HCT116 (cell line): ENCODE measurements at regions not wholly inside any gene's neighbourhood (a gene's known extent, or its start where the extent isn't known, plus 50 kb on each side); places are given as distances from the start of the nearest gene placed in this dataset.

Experiments used
- ATAC-seq: fragments of 200-7000 bp; cut with Tn5 transposase; 2 replicates; pipeline ENCODE4 v1.9.1; 2020; ENCODE audit warnings: mild to moderate bottlenecking, moderate library complexity
- BruUV-seq: library from RNA; stranded (reverse); fragments of 400-500 nt; replicated peaks from 2 replicates; lab custom pipeline; 2021; lab: Mats Ljungman, UMichigan
- CTCF ChIA-PET: fragments of 300-600 bp; sonication (Branson Sonifier 250); formaldehyde crosslinking; loops from one replicate; lab custom pipeline; 2021; ENCODE audit warnings: antibody characterized with exemption; lab: Charles Lee
- POLR2A ChIA-PET: fragments of 300-600, 350-600 bp; sonication (Branson Sonifier 250); formaldehyde crosslinking; loops from one replicate; lab custom pipeline; 2021; ENCODE audit warnings: antibody characterized with exemption; lab: Charles Lee
- RAD21 ChIA-PET, 2 experiments: fragments of 300-600 bp; sonication (Branson Sonifier 250); formaldehyde crosslinking; loops; one replicate each; lab custom pipeline; 2023; ENCODE audit warnings: low total read pairs in 2 of 2; ENCODE audit not compliant: uncharacterized antibody in 2 of 2, unreplicated experiment in 2 of 2, low non-redundant PET in 1 of 2; lab: Charles Lee
- DNase-seq: peaks from one replicate; pipeline ENCODE4 v3.0.0-alpha.2; 2010; ENCODE audit warnings: low read depth, low spot score
- H2AFZ ChIP-seq: fragments of 200-600 bp; shearing (Covaris generic), sonication (generic); 2 replicates; pipeline ENCODE4 v1.6.1; 2017; ENCODE audit warnings: low read depth, mixed run types, mixed read lengths, antibody characterized with exemption, low read length; ENCODE audit not compliant: poor library complexity, severe bottlenecking
- H3K27ac ChIP-seq: 2 replicates; pipeline ENCODE4 v1.5.1; 2012; ENCODE audit warnings: low read depth, low read length
- H3K27me3 ChIP-seq: fragments of 200-600 bp; sonication (generic); 2 replicates; pipeline ENCODE4 v1.6.1; 2016; ENCODE audit warnings: mixed run types, low read length, mixed read lengths; ENCODE audit not compliant: insufficient read depth
- H3K36me3 ChIP-seq, 2 experiments: fragments of 200-500 bp in 1 of 2; fragments of 200-600 bp in 1 of 2; sonication (Bioruptor generic) in 1 of 2; sonication (generic) in 1 of 2; 2 replicates each; pipeline versions ENCODE4 v1.5.1 to v1.6.1; 2014 to 2016; ENCODE audit warnings: low read length in 2 of 2, inconsistent platforms in 1 of 2, mixed read lengths in 1 of 2, mixed run types in 1 of 2; ENCODE audit not compliant: insufficient read depth in 2 of 2, control insufficient read depth in 1 of 2
- H3K4me1 ChIP-seq, 2 experiments: fragments of 200-600 bp in 1 of 2; sonication (generic) in 1 of 2; 2 replicates each; pipeline versions ENCODE4 v1.5.1 to v1.6.1; 2012 to 2017; ENCODE audit warnings: low read length in 2 of 2, inconsistent platforms in 1 of 2, mild to moderate bottlenecking in 1 of 2, mixed read lengths in 1 of 2, mixed run types in 1 of 2, moderate library complexity in 1 of 2; ENCODE audit not compliant: insufficient read depth in 2 of 2, control insufficient read depth in 1 of 2
- H3K4me2 ChIP-seq: fragments of 200-600 bp; sonication (generic); 2 replicates; pipeline ENCODE4 v1.6.1; 2017; ENCODE audit warnings: mixed run types, low read length, mixed read lengths
- H3K4me3 ChIP-seq, 2 experiments: fragments of 200-600 bp in 1 of 2; sonication (generic) in 1 of 2; replicated peaks in 1 of 2; 2 replicates each; pipeline ENCODE4 v1.5.1; 2011 to 2016; ENCODE audit warnings: low read length in 2 of 2, control low read depth in 1 of 2, low read depth in 1 of 2, mild to moderate bottlenecking in 1 of 2, mixed read lengths in 1 of 2, mixed run types in 1 of 2
- H3K79me2 ChIP-seq: fragments of 200-600 bp; sonication (generic); 2 replicates; pipeline ENCODE4 v1.6.1; 2017; ENCODE audit warnings: mild to moderate bottlenecking, mixed run types, low read length, moderate library complexity, mixed read lengths; ENCODE audit not compliant: insufficient read depth
- H3K9ac ChIP-seq: fragments of 200-600 bp; sonication (generic); 2 replicates; pipeline ENCODE4 v1.6.1; 2016; ENCODE audit warnings: low read length, mixed read lengths
- H3K9me2 ChIP-seq: fragments of 200-600 bp; sonication (generic), shearing (Covaris generic); 2 replicates; pipeline ENCODE4 v1.6.1; 2017; ENCODE audit warnings: mixed run types, mild to moderate bottlenecking, moderate library complexity; ENCODE audit not compliant: insufficient read depth
- H3K9me3 ChIP-seq, 2 experiments: fragments of 200-500 bp in 1 of 2; fragments of 200-600 bp in 1 of 2; sonication (Bioruptor generic) in 1 of 2; sonication (generic) in 1 of 2; 2 replicates each; pipeline ENCODE4 v1.6.1; 2014 to 2017; ENCODE audit warnings: low read length in 2 of 2, mixed read lengths in 2 of 2, inconsistent platforms in 1 of 2, low read depth in 1 of 2, mild to moderate bottlenecking in 1 of 2, mixed run types in 1 of 2, moderate library complexity in 1 of 2; ENCODE audit not compliant: control insufficient read depth in 1 of 2, insufficient read depth in 1 of 2
- H4K20me1 ChIP-seq: fragments of 200-600 bp; sonication (generic), shearing (Covaris generic); 2 replicates; pipeline ENCODE4 v1.6.1; 2017; ENCODE audit warnings: mixed run types, mild to moderate bottlenecking, moderate library complexity; ENCODE audit not compliant: insufficient read depth
- CEBPB ChIP-seq: IDR thresholded peaks from 2 replicates; pipeline ENCODE4 v1.6.1; 2012; ENCODE audit warnings: low read depth
- EGR1 ChIP-seq: IDR thresholded peaks from 2 replicates; pipeline ENCODE4 v1.6.1; 2012; ENCODE audit warnings: low read depth
- ELF1 ChIP-seq: IDR thresholded peaks from 2 replicates; pipeline ENCODE4 v1.6.1; 2012; ENCODE audit warnings: low read depth, borderline replicate concordance
- EZH2 ChIP-seq: fragments of 200-600 bp; sonication (generic); IDR thresholded peaks from 2 replicates; pipeline ENCODE4 v1.6.1; 2017; ENCODE audit warnings: antibody characterized with exemption, mixed run types
- EZH2phosphoT487 ChIP-seq: fragments of 200-600 bp; IDR thresholded peaks from 2 replicates; pipeline ENCODE4 v1.6.1; 2018; ENCODE audit warnings: antibody characterized with exemption, borderline replicate concordance
- FOSL1 ChIP-seq: IDR thresholded peaks from 2 replicates; pipeline ENCODE4 v1.6.1; 2012; ENCODE audit warnings: low read depth
- JUND ChIP-seq: IDR thresholded peaks from 2 replicates; pipeline ENCODE4 v1.6.1; 2012
- POLR2A ChIP-seq: IDR thresholded peaks from 2 replicates; pipeline ENCODE4 v1.7.0; 2011; ENCODE audit warnings: borderline replicate concordance; ENCODE audit not compliant: insufficient read depth, insufficient read length; ENCODE audit errors: extremely low read depth
- POLR2AphosphoS5 ChIP-seq: IDR thresholded peaks from 2 replicates; pipeline ENCODE4 v1.6.1; 2011; ENCODE audit warnings: mild to moderate bottlenecking, low read depth, low read length, moderate library complexity
- RAD21 ChIP-seq: IDR thresholded peaks from 2 replicates; pipeline ENCODE4 v1.6.1; 2012; ENCODE audit warnings: low read depth, mild to moderate bottlenecking
- SIN3A ChIP-seq: IDR thresholded peaks from 2 replicates; pipeline ENCODE4 v1.6.1; 2012; ENCODE audit warnings: low read depth
- SP1 ChIP-seq: IDR thresholded peaks from 2 replicates; pipeline ENCODE4 v1.6.1; 2012; ENCODE audit warnings: low read depth
- TCF7L2 ChIP-seq: IDR thresholded peaks from 2 replicates; pipeline ENCODE4 v1.7.0; 2011; ENCODE audit warnings: borderline replicate concordance, inconsistent platforms; ENCODE audit not compliant: insufficient read depth, insufficient read length; ENCODE audit errors: extremely low read depth
- YY1 ChIP-seq: IDR thresholded peaks from 2 replicates; pipeline ENCODE4 v1.6.1; 2011; ENCODE audit warnings: low read length, low read depth, moderate library complexity, mild to moderate bottlenecking; ENCODE audit not compliant: insufficient replicate concordance; ENCODE audit errors: extremely low read depth
- ZFX ChIP-seq: fragments of 450-650 bp; IDR thresholded peaks from 2 replicates; pipeline ENCODE4 v1.6.1; 2017
- ZNF274 ChIP-seq: fragments of 200-500 bp; sonication (Bioruptor generic); IDR thresholded peaks from 2 replicates; pipeline ENCODE4 v1.6.1; 2014; ENCODE audit warnings: mild to moderate bottlenecking, low read depth, low read length, inconsistent platforms
- intact Hi-C: fragments of 100-400 bp; cut with micrococcal nuclease; formaldehyde crosslinking; loops from 2 replicates; pipeline ENCODE4 v1.10.0; 2022
- TF ChIP-seq, protein P1 (sequence below): IDR thresholded peaks from 2 replicates; pipeline ENCODE4 v1.6.1; 2012
- TF ChIP-seq, protein P2 (sequence below): IDR thresholded peaks from 2 replicates; pipeline ENCODE4 v1.6.1; 2011; ENCODE audit warnings: mild to moderate bottlenecking, low read length, moderate library complexity; ENCODE audit not compliant: insufficient replicate concordance; ENCODE audit errors: extremely low read depth
- TF ChIP-seq, protein P3 (sequence below), 3 experiments: fragments of 200-600 bp in 1 of 3; sonication (generic) in 1 of 3; IDR thresholded peaks in 2 of 3; conservative IDR thresholded peaks in 1 of 3; 2 replicates each; pipeline ENCODE4 v1.5.1; 2012 to 2017; ENCODE audit warnings: low read depth in 2 of 3, low read length in 2 of 3, antibody characterized with exemption in 1 of 3, borderline replicate concordance in 1 of 3, control low read depth in 1 of 3, mild to moderate bottlenecking in 1 of 3, mixed read lengths in 1 of 3, mixed run types in 1 of 3, moderate library complexity in 1 of 3; ENCODE audit not compliant: insufficient read depth in 1 of 3
- TF ChIP-seq, protein P4 (sequence below): IDR thresholded peaks from 2 replicates; pipeline ENCODE4 v1.6.1; 2012; ENCODE audit warnings: low read depth

DNA sequence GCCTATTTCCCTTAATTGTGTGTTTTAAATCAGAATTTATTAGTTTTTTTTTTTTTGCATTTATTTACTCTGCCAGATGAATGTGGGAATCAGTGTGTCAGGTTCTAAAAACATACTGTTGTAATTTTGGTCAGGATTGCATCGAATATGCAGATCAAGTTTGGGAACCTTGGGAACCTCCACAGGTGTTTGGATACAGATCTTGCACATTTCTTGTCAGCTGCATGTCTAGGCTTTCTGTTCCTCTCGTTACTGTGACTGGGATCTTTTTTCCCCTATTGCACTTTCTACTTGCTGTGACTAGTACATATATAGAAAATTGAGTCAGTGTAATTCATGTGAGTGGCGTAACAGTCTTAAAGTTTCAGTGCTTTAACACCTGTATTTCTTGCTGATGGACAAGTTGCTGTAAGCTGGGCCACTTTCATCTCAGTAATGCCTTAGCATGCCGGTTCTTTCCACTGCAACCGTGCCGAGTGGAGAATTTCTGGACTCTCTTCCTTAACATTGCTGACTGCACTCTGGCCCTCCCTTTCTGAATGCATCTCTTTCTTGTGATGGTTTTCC, 112.5 kb downstream of the TENT4A start:
- Histone ChIP-seq H3K9ac (no peak overlapping the region), H3K79me2 (no peaks in the 10 kb centered on the region)
- intact Hi-C loops = loop anchor here (10.0 kb wide), 1 partner anchor 929 kb away; no protein-coding TSS in a partner anchor

More for the DNA sequence above, 112.5 kb downstream of the TENT4A start:
- Histone ChIP-seq H3K27me3 (no peaks in the 10 kb centered on the region), H3K4me2 (no peak overlapping the region), H3K4me3 (no peak overlapping the region), H3K9me2 (no peaks in the 10 kb centered on the region), H3K4me1 (no peaks in the 10 kb centered on the region), H3K9me3 (peaks cover 7 to 15% of the 10 kb centered on the region in 2 experiments; a peak in 3 of 4 replicates), H2AFZ (no peak overlapping the region), H4K20me1 (no peaks in the 10 kb centered on the region), H3K36me3 (no peaks in the 10 kb centered on the region), H3K27ac (no peak overlapping the region)
- POLR2A ChIA-PET = no interaction called here
- no TSS peak for BruUV-seq
- CTCF ChIA-PET = no interaction called here
- ATAC-seq = no peak
- DNase-seq = no peak
- TF ChIP-seq POLR2A (no peak), ZNF274 (no peak), CEBPB (no peak), YY1 (no peak), ELF1 (no peak), ZFX (no peak), TCF7L2 (no peak), FOSL1 (no peak), EZH2 (no peak), JUND (no peak), RAD21 (no peak), EGR1 (no peak), POLR2AphosphoS5 (no peak), SP1 (no peak), SIN3A (no peak), EZH2phosphoT487 (no peak)
- TF ChIP-seq, protein P1, sequence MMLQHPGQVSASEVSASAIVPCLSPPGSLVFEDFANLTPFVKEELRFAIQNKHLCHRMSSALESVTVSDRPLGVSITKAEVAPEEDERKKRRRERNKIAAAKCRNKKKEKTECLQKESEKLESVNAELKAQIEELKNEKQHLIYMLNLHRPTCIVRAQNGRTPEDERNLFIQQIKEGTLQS = no peak
- TF ChIP-seq, protein P2, sequence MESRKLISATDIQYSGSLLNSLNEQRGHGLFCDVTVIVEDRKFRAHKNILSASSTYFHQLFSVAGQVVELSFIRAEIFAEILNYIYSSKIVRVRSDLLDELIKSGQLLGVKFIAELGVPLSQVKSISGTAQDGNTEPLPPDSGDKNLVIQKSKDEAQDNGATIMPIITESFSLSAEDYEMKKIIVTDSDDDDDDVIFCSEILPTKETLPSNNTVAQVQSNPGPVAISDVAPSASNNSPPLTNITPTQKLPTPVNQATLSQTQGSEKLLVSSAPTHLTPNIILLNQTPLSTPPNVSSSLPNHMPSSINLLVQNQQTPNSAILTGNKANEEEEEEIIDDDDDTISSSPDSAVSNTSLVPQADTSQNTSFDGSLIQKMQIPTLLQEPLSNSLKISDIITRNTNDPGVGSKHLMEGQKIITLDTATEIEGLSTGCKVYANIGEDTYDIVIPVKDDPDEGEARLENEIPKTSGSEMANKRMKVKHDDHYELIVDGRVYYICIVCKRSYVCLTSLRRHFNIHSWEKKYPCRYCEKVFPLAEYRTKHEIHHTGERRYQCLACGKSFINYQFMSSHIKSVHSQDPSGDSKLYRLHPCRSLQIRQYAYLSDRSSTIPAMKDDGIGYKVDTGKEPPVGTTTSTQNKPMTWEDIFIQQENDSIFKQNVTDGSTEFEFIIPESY = no peak
- TF ChIP-seq, protein P3, sequence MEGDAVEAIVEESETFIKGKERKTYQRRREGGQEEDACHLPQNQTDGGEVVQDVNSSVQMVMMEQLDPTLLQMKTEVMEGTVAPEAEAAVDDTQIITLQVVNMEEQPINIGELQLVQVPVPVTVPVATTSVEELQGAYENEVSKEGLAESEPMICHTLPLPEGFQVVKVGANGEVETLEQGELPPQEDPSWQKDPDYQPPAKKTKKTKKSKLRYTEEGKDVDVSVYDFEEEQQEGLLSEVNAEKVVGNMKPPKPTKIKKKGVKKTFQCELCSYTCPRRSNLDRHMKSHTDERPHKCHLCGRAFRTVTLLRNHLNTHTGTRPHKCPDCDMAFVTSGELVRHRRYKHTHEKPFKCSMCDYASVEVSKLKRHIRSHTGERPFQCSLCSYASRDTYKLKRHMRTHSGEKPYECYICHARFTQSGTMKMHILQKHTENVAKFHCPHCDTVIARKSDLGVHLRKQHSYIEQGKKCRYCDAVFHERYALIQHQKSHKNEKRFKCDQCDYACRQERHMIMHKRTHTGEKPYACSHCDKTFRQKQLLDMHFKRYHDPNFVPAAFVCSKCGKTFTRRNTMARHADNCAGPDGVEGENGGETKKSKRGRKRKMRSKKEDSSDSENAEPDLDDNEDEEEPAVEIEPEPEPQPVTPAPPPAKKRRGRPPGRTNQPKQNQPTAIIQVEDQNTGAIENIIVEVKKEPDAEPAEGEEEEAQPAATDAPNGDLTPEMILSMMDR (IDR thresholded peaks at IDR 0.05 in 2 of 3, conservative IDR thresholded peaks at IDR 0.05 in 1 of 3; ENCODE audit: borderline replicate concordance in 1 of 3, insufficient read depth in 1 of 3, low read depth in 2 of 3, low read length in 2 of 3) = no peak
- TF ChIP-seq, protein P4, sequence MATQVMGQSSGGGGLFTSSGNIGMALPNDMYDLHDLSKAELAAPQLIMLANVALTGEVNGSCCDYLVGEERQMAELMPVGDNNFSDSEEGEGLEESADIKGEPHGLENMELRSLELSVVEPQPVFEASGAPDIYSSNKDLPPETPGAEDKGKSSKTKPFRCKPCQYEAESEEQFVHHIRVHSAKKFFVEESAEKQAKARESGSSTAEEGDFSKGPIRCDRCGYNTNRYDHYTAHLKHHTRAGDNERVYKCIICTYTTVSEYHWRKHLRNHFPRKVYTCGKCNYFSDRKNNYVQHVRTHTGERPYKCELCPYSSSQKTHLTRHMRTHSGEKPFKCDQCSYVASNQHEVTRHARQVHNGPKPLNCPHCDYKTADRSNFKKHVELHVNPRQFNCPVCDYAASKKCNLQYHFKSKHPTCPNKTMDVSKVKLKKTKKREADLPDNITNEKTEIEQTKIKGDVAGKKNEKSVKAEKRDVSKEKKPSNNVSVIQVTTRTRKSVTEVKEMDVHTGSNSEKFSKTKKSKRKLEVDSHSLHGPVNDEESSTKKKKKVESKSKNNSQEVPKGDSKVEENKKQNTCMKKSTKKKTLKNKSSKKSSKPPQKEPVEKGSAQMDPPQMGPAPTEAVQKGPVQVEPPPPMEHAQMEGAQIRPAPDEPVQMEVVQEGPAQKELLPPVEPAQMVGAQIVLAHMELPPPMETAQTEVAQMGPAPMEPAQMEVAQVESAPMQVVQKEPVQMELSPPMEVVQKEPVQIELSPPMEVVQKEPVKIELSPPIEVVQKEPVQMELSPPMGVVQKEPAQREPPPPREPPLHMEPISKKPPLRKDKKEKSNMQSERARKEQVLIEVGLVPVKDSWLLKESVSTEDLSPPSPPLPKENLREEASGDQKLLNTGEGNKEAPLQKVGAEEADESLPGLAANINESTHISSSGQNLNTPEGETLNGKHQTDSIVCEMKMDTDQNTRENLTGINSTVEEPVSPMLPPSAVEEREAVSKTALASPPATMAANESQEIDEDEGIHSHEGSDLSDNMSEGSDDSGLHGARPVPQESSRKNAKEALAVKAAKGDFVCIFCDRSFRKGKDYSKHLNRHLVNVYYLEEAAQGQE = no peak
- RAD21 ChIA-PET = no interaction called here
